Gastroesophageal sphincter (tissue), 3 donors: ENCODE measurements at regions not wholly inside any gene's neighbourhood (a gene's known extent, or its start where the extent isn't known, plus 50 kb on each side); places are given as distances from the start of the nearest gene placed in this dataset.

Experiments used
- POLR2A ChIP-seq, 2 donors: fragments of 450-650 bp; IDR thresholded peaks; one replicate each; pipeline ENCODE4 v1.6.1; 2017; ENCODE audit warnings: antibody characterized with exemption in 2 of 2, mild to moderate bottlenecking in 2 of 2, moderate library complexity in 1 of 2
- TF ChIP-seq, protein P1 (sequence below), 4 experiments: fragments of 200-600 bp in 2 of 4; fragments of 450-650 bp in 2 of 4; sonication (generic) in 1 of 4; IDR thresholded peaks; one replicate each; pipeline ENCODE4 v1.5.1; 2017 to 2019; ENCODE audit warnings: antibody characterized with exemption in 4 of 4, mild to moderate bottlenecking in 2 of 4, moderate library complexity in 2 of 4

DNA sequence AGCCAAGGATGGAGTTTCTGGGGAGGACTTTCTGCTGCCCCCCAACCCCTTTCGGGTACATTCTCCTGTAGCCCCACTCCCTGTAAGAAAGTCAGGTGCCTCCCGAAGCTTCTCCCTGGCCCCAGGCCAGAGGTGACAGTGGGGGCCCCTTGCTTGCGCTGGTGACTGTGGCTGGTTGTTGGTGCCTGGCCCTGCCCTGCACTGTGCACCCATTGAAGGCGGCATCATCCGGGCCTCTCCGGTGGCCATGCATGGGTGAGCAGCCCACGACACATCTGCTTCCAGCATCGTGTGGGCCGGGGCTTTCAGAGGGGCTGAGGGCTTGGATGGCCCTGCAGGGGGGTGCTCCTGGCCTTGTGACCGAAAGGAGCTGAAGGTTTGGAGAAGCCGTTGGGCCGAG lies 297.0 kb downstream of the SEC14L1 start:
- TF ChIP-seq, protein P1, sequence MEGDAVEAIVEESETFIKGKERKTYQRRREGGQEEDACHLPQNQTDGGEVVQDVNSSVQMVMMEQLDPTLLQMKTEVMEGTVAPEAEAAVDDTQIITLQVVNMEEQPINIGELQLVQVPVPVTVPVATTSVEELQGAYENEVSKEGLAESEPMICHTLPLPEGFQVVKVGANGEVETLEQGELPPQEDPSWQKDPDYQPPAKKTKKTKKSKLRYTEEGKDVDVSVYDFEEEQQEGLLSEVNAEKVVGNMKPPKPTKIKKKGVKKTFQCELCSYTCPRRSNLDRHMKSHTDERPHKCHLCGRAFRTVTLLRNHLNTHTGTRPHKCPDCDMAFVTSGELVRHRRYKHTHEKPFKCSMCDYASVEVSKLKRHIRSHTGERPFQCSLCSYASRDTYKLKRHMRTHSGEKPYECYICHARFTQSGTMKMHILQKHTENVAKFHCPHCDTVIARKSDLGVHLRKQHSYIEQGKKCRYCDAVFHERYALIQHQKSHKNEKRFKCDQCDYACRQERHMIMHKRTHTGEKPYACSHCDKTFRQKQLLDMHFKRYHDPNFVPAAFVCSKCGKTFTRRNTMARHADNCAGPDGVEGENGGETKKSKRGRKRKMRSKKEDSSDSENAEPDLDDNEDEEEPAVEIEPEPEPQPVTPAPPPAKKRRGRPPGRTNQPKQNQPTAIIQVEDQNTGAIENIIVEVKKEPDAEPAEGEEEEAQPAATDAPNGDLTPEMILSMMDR (IDR thresholded peaks at IDR 0.05), result no peak
- no peak for TF ChIP-seq POLR2A (IDR thresholded peaks at IDR 0.05)
